Esophagus (tissue), 2 donors: ENCODE measurements at regions not wholly inside any gene's neighbourhood (a gene's known extent, or its start where the extent isn't known, plus 50 kb on each side); places are given as distances from the start of the nearest gene placed in this dataset.
A peak's percentile ranks its signal among the peaks of the same experiment; 100 is the strongest.
"Not testable (repeated sequence)": the region's sequence is repeated elsewhere in the genome, so short reads cannot be mapped to it uniquely, and the experiment has no call there.

ENCODE experiments used
- H3K27ac ChIP-seq, 2 donors: one replicate each; pipeline ENCODE4 v1.5.1; 2013; ENCODE audit warnings: low read depth in 2 of 2, mild to moderate bottlenecking in 2 of 2, inconsistent platforms in 1 of 2, low read length in 1 of 2, moderate library complexity in 1 of 2
- H3K27me3 ChIP-seq, 2 donors: one replicate each; pipeline ENCODE4 v1.6.1; 2013; ENCODE audit warnings: low read length in 2 of 2, control low read depth in 1 of 2, mild to moderate bottlenecking in 1 of 2; ENCODE audit not compliant: insufficient read depth in 2 of 2, control insufficient read depth in 1 of 2
- H3K36me3 ChIP-seq, 2 donors: one replicate each; pipeline ENCODE4 v1.6.1; 2013; ENCODE audit warnings: low read length in 1 of 2; ENCODE audit not compliant: control insufficient read depth in 2 of 2, insufficient read depth in 2 of 2
- H3K4me1 ChIP-seq, 2 donors: one replicate each; pipeline ENCODE4 v1.6.1; 2013; ENCODE audit warnings: low read length in 1 of 2; ENCODE audit not compliant: control insufficient read depth in 2 of 2, insufficient read depth in 2 of 2
- H3K4me3 ChIP-seq, 2 donors: one replicate each; pipeline ENCODE4 v1.5.1; 2013; ENCODE audit warnings: low read length in 2 of 2, mild to moderate bottlenecking in 2 of 2, low read depth in 1 of 2, moderate library complexity in 1 of 2
- H3K9me3 ChIP-seq, 2 donors: one replicate each; pipeline ENCODE4 v1.6.1; 2013; ENCODE audit warnings: mild to moderate bottlenecking in 2 of 2, low read depth in 1 of 2, low read length in 1 of 2, moderate library complexity in 1 of 2; ENCODE audit not compliant: control insufficient read depth in 2 of 2, insufficient read depth in 1 of 2
- WGBS, 2 donors: extraction: QIAGEN DNeasy Blood & Tissue Kit; methylation state at CpG; one replicate each; pipeline ENCODE4 v1.1.7; 2013; 5-methylcytosine and 5-hydroxymethylcytosine counted together
- donor health status: healthy with polysubstance abuse.
- donor health status: Bipolar disorder and iron deficiency.

DNA sequence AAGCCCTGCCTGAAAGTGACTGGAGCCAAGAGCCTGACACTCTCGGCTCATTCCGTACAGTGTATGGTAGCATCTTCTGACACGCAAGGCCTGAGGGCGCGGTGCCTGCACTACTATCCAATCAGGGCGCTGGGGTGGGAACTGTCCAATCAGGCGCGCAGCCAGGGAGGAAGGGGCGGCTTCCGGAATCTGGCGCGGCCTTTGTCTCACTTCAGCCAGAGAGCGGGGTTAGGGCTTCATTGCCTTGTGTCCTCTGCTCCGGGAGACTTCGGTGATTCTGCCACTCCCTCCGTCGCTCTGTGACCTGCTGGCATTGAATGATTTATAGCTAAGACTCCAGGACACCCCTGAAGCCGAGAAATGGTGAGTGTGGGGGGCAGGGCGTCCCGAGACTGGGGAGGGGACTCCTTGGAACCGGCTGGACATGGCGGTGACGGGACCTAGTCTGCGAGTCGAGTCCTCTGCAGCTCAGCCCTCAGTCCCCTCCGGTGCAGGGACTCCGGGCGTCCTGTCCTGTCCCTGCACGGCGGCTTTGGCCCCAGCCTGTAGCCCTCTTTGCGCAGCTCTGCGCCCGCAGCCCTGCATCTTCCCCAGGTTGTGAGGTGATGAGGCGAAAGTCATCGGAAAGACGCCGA lies 183.4 kb downstream of the LIPI start:
- WGBS, 2 donors, result 0 to 1% methylated on average over 30 to 31 of the region's 37 CpGs
- not testable (repeated sequence) for H3K27me3 ChIP-seq, H3K9me3 ChIP-seq, H3K36me3 ChIP-seq, H3K4me1 ChIP-seq
- peak overlapping the region; percentile 63 to 79 for H3K27ac ChIP-seq
- peak overlapping the region; percentile 69 to 71 for H3K4me3 ChIP-seq

DNA sequence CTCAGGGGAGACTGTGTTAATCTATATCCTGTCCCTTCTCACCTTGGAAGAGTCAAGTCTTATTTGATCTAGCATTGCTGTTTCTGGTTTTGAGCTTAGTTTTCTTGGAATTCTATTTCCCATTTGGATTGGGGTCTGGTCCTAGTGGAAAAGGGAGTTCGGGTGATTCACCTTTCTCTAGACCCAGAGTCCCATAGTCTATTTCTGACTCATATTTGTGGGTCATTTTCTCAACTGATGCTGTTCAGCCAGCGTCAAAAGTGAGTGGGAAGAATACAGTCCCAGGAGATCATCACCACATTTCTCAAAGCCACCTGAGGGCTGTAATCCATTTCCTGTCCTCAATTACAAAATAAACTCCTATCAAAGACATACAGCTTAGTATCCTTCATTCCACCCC lies 190.6 kb downstream of the LIPI start:
- WGBS, 2 donors, result 60 to 74% methylated on average over 2 of the region's 2 CpGs

DNA sequence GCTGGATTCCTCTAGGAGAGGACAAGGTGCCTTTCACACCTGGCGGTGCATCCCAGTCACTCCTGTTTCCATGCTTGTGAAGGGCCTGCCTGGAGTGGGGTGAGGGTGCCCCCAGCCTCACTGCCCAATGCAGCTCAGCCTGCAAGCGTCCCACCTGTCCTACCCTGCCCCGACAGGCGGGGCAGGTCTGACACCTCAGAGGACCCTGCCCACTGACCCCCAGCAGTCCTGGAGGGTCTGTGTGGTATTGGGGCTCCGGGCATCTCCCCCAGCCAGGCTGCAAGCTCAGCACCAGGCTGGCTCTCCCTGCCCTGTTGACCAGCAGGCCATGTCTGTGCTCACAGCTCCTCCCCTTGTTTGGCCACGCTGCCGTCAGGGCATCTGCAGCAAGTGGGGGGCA lies 194.9 kb downstream of the LIPI start:
- H3K4me3 ChIP-seq, H3K27me3 ChIP-seq, H3K27ac ChIP-seq, H3K4me1 ChIP-seq, H3K36me3 ChIP-seq, H3K9me3 ChIP-seq: not testable (repeated sequence)
- WGBS, 2 donors, result 77 to 91% methylated on average over 6 to 7 of the region's 7 CpGs

More for the DNA sequence above, 190.6 kb downstream of the LIPI start:
- H3K27ac ChIP-seq, H3K4me1 ChIP-seq, H3K27me3 ChIP-seq, H3K36me3 ChIP-seq, H3K9me3 ChIP-seq, H3K4me3 ChIP-seq: not testable (repeated sequence)

DNA sequence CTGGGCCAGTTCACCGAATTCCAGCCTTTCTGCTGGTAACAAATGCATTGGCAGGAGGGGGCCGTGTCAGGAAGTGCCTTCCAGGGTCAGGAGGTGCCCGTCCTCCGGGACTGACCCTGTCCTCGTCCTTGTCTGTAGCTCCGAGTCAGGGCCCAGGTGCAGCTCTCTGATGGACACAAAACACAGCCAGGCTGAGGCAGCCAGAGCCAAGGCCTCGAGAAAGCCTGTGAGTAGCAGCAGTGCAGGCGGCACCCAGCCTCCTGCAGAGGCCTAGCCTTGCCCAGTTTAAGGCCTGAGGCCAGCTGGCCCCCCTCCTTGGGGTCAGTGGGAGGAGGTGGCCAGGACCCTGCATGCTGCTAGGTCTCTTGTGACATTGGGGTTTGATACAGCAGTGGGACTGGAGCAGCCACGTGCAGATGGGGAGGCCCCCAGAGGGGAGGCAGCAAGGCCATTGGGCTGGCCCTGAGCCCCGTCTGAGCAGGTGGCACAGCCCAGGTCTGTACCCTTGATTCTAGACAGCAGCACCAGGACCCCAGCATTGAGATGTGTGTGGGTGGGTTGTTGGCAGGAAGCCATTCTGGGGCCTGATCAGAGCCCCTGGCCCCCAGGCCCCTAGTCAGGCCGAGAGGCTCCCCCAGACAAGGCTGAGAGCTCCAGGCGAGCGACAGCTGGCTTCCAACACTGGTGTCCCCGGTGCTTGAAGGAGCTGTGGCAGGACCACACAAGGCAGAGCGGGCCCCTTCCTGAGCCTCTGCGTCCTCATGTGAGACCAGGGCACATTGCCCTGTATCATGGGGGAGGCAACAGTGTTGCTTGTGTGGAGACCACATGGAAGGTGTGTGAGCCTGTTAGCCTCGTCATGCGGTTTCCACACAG lies 196.9 kb downstream of the LIPI start:
- WGBS, 2 donors, result 83 to 85% methylated on average over 16 to 18 of the region's 18 CpGs
- H3K4me1 ChIP-seq, H3K9me3 ChIP-seq, H3K36me3 ChIP-seq, H3K27ac ChIP-seq, H3K4me3 ChIP-seq, H3K27me3 ChIP-seq: not testable (repeated sequence)

DNA sequence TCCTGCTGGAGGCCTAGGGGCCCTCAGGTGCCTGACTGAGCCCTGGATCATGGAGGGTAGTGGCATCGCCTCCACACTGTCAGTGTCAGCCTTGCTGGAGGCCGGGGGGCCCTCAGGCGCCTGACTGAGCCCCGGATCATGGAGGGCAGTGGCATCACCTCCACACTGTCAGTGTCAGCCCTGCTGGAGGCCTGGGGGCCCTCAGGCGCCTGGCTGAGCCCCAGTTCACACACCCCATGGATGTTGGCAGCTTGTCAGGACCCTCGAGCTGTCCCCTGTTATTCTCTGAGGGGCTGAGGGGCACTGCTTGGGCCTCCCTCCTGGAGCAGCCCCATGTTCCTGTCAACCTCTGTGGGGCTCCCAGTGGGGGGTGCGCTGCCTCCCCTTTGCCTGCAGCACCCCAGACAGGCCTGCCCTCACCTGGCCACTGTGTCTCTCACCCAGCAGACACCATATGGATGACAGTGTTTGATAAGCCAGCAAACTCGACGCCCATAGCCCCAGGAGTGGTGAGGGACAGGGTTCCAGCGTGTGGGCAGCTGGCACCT lies 197.6 kb downstream of the LIPI start:
- no peak overlapping the region for H3K4me3 ChIP-seq
- no peak overlapping the region for H3K27ac ChIP-seq
- peaks cover 0 to 2% of the 10 kb centered on the region in 2 donors for H3K4me1 ChIP-seq
- no peaks in the 10 kb centered on the region for H3K27me3 ChIP-seq
- WGBS, 2 donors, result 71 to 75% methylated on average over 8 to 10 of the region's 10 CpGs
- H3K9me3 ChIP-seq, result no peaks in the 10 kb centered on the region
- no peaks in the 10 kb centered on the region for H3K36me3 ChIP-seq

DNA sequence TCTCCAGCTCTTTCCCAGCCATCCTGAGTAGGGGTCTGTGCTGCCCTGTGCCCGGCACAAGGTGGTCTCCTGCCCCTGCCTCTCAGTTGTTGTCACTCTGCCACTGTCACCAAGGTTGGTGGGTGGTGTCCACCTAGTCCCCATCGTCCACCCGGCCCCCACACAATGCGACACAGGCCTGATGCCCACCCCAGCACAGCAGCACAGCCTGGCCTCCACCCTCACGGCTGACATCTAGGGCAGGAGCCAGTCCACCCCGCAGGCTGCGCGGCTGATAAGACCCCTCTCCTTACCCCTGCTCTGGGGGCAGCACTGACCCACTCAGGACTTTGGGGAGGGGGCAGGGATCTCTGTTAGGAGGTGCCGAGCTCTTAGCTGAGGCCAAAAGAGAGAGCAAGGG lies 198.3 kb downstream of the LIPI start:
- Histone ChIP-seq H3K27ac (no peak overlapping the region), H3K27me3 (no peaks in the 10 kb centered on the region), H3K4me1 (peaks cover 0 to 2% of the 10 kb centered on the region in 2 donors), H3K4me3 (no peak overlapping the region), H3K36me3 (no peaks in the 10 kb centered on the region), H3K9me3 (no peaks in the 10 kb centered on the region)
- WGBS, 2 donors, result 90 to 93% methylated on average over 9 of the region's 9 CpGs

DNA sequence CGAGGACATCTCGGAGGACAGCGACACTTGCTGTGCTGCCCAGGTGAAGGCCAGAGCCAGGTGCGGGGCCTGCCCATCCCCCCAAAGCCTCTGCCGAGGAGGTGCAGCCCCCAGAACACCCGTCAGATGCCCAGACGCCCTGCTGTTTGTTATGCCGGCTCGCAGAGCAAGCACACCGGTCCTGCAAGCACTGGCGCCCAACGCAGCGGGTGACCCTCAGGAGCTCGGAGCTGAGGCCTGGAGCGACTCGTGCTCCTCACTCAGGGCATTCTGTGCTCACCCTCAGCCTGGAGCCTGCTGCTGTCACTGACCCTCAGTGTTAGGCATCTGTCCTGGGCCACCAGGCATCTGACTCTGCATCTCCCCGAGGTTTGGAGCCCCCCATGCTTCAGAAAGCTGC lies 199.0 kb downstream of the LIPI start:
- not testable (repeated sequence) for H3K9me3 ChIP-seq, H3K4me1 ChIP-seq, H3K27ac ChIP-seq, H3K4me3 ChIP-seq, H3K27me3 ChIP-seq, H3K36me3 ChIP-seq
- 84 to 89% methylated on average over 17 of the region's 17 CpGs for WGBS, 2 donors

DNA sequence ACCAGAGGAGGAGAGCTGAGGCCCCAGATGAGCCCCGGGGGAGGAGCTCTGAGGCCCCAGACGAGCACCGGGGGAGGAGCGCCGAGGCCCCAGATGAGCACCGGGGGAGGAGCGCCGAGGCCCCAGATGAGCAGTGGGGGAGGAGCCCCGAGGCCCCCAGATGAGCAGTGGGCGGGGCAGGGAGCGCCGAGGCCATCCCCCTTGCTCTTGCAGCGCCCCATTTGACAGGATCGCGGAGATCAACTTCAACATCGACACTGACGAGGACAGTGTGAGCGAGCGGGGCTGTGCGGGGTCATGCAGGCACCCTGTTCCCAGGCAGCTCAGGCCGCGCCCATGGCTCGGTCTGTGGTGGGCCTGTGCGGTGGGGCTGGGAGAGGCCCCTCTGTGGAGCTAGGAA lies 199.6 kb downstream of the LIPI start:
- not testable (repeated sequence) for H3K9me3 ChIP-seq, H3K4me1 ChIP-seq, H3K27ac ChIP-seq, H3K36me3 ChIP-seq, H3K4me3 ChIP-seq, H3K27me3 ChIP-seq
- WGBS, 2 donors, result 91 to 93% methylated on average over 24 of the region's 24 CpGs

DNA sequence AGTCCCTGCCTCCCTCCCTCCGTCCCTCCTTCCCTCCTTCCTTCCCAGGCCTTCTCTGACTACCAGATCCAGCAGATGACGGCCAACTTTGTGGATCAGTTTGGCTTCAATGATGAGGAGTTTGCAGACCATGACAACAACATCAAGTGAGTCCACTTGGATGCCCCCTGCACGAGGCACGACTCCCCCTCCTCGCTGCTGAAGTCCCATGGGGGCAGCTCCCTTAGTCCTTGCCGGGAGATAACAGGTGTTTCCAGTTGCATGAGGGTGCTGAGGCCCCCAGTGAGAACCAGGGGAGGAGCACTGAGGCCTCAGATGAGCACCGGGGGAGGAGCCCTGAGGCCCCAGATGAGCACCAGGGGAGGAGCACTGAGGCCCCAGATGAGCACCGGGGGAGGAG lies 200.0 kb downstream of the LIPI start:
- H3K36me3 ChIP-seq, result no peaks in the 10 kb centered on the region
- 79 to 85% methylated on average over 8 of the region's 8 CpGs for WGBS, 2 donors
- H3K4me3 ChIP-seq, result no peak overlapping the region
- peaks cover 0 to 4% of the 10 kb centered on the region in 2 donors for H3K4me1 ChIP-seq
- H3K27ac ChIP-seq, result no peak overlapping the region
- H3K9me3 ChIP-seq, result no peaks in the 10 kb centered on the region
- H3K27me3 ChIP-seq, result no peaks in the 10 kb centered on the region

DNA sequence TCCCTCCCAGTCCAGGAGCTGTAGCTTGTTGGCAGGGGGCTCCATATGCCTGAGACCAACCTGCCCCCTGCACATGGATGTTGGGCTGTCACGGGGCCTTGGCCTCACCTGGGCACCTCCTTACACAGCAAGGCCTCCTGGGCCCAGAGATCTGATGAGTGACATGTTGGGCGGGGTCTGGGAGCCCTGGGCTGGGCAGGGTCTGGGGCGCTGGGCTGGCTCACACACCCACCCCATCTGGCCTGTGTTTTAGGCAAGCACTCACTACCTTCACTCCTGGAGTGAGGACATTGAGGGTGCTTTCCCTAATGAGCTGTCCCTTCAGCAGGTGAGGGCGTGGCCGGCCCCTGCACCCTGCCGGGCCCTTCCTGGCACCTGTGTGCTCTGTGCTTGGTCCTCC lies 200.8 kb downstream of the LIPI start:
- not testable (repeated sequence) for H3K4me3 ChIP-seq, H3K36me3 ChIP-seq, H3K9me3 ChIP-seq, H3K27ac ChIP-seq, H3K27me3 ChIP-seq, H3K4me1 ChIP-seq
- 80 to 81% methylated on average over 6 of the region's 6 CpGs for WGBS, 2 donors
